Activated CD4-positive, alpha-beta T cell treated with anti-CD3 and anti-CD28 coated beads for 48 hours (primary cell): ENCODE measurements at regions not wholly inside any gene's neighbourhood (a gene's known extent, or its start where the extent isn't known, plus 50 kb on each side); places are given as distances from the start of the nearest gene placed in this dataset.

Source experiments
- DNase-seq: peaks from one replicate; pipeline ENCODE4 v3.0.0-alpha.2; 2020

DNA sequence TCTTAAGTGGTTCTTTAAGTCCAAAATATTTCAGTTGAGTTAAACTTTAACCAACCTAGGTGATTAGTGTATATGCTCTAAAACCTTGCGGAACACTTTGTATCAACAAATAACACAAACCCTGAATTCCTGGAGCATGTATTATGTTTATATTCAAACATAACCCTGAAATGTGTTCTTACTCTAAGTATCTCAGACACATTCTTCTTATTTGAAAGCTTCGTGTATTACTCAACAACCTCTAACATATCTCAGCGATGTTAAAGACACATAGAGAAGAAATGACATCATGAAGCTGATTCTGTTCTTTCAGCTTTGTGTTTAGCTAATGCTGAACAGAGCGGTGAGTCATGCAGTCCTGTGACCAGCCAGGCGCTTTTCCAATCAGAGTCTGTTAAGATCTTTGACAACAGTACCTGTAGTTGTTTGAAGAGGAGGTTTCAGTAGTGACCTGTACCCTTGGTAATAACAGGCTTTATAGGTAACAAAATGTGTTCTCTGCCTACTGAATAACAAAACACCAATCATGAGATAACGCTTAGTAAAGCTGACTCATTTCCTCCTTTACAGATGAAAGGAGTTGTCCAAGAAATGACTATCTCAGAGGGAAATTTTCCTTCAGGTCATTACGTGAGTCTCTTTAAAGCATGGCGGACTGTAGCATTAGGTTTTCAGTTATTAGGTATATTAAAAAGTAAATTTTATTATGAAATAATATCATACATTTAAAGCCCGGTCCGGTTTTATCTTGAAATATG lies 67.3 kb upstream of the KLF6 start:
- peak; percentile 77 for DNase-seq

DNA sequence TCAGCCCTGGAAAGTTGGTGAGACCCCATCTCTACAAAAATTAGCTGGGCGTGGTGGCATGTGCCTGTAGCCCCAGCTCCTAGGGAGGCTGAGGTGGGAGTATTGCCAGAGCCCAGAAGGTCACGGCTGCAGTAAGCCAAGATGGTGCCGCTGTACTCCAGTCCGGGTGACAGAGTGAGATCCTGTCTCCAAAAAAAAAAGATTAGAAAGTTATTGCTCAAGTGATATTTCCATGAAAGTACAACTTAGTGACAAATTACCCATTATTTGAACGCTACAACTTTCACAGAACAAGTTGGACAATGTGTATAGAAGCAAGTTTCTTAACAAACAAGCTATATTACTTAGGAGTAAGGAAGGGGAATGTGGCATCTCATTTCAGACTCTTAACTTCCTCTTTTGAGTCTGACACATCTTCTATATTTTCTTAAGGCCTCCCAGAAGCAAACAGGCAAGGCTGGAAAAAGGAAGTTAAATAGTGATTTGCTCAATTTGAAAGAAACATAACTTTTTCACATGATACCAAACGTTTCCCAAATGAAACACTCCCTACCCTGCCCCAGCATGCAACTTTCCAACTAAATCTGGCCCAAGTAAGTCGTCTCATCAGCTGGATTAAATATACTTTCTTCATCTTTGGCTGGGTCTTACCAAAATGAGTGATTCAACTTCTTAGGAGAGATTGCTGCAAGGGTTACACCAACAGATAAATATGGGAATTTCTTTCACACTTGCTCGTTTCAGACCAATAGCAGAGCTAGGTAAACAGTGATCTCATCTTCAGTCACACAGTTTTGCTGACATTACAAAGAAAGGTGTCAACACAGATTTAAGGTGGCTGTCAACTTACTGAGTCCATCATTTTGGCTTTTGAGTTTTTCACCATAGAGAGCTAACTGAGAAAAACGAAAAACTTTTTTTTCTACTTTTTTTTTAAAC lies 66.3 kb upstream of the KLF6 start:
- no peak for DNase-seq

DNA sequence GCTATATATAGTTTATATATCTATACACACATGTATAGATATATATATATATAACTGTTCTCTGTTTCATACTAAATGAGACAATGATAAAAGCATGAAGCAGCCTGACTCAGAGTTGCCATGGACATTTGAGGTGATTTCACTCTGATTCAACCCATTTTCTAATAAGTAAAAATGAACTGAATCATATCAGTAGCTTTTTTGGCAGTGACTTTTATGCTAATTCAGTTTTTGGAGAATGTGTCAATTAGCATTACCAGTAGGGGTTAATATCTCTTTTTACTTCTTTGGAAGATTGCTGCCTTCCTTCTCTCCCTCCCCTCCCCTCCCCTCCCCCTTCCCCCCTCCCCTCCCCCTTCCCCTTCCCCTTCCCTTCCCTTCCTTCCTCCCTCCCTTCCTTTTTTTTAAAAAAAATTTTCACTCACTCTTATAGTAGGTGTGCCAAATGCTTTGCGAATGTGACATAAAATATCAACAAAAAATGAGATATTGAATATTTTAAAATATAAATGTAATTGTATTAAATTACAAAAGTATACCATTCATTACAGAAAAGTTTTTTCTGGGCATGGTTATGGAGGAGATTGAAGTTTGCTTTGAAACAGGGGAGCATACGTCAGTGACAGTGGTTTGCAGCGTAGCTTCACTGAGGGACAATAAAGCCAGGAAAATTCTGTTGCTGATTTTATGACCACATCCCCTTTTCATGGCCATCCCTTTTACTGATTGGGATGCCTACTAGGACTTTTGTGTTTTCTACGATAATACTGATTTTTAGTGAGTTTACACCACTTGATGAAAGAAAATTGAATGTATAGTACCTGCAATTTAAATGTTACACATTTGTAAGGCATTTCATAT lies 64.0 kb upstream of the KLF6 start:
- peak; percentile 68 for DNase-seq

DNA sequence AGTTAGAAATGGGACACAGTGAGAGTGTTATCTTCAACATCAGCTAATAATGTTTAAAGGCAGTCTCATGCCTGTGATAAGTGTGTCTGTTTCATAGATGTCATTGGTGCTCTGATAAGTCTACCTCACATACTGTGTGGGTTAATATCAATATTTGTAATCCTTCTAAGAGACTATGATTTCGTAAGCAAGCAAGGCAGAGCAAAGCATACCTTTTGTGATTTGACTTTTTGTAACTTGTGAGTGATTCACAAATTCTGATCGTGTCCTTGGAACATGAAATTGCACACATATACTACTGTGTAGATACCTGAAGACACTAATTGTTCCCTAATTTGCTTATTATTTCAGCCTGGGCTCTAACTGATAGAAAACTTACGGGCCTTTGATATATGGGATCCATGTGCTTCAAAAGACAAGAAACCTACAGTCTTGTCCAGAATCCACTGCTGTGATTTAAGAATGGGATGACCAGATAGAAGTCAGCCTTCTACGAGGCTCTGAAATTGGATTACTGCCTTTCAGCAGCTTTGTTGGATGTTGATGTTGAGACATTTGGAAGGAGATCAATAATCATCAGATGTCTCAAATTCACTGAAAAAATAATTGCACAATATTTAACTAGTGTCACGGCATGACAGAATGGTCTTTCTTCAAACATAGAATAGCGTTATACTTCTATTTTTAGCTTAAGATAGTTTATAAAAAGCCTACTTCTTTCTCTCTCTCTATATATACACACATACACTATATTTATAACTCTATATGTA lies 63.2 kb upstream of the KLF6 start:
- no peak for DNase-seq

DNA sequence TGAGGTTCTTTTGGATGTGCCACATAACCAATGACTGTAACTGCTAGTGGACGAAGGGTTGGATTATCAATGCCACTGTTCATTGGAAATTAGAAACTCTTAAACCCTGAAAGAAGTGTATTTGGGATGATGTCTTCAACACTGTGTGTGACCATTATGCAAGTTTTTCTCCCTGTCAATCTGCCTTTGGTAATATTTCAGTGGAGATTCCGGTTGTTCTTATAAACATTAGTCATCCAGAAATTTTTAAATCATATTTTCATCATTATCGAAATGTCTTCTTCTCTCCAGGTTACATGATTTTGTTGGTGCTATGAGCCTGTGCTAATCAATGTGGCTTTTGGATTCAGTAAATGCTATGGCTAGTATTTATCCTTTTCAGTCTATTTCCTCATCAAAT lies 61.7 kb upstream of the KLF6 start:
- no peak for DNase-seq

DNA sequence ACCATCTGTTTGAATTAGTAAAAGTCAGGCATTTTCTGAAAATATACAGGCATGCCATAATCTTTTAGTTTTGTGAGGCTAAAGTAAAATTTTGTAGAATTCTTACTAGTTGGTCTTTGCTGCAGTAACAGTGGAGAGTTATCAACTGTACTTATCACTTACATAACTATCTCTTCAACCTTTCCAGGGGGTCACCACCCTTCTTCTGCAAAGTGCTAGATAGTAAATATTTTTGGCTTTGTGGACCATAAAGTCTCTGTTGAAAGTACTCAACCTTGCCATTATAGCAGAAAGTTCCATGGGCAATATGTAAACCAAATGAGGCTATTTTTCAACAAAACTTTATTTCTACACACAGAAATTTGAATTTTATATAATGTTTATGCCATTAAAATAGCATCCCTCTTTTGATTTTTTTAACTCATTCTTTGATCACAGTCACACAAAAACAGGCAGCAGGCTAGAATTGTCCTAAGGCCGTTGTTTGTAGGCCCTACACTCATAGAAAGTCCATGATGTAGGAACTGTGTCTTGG lies 59.5 kb upstream of the KLF6 start:
- no peak for DNase-seq

DNA sequence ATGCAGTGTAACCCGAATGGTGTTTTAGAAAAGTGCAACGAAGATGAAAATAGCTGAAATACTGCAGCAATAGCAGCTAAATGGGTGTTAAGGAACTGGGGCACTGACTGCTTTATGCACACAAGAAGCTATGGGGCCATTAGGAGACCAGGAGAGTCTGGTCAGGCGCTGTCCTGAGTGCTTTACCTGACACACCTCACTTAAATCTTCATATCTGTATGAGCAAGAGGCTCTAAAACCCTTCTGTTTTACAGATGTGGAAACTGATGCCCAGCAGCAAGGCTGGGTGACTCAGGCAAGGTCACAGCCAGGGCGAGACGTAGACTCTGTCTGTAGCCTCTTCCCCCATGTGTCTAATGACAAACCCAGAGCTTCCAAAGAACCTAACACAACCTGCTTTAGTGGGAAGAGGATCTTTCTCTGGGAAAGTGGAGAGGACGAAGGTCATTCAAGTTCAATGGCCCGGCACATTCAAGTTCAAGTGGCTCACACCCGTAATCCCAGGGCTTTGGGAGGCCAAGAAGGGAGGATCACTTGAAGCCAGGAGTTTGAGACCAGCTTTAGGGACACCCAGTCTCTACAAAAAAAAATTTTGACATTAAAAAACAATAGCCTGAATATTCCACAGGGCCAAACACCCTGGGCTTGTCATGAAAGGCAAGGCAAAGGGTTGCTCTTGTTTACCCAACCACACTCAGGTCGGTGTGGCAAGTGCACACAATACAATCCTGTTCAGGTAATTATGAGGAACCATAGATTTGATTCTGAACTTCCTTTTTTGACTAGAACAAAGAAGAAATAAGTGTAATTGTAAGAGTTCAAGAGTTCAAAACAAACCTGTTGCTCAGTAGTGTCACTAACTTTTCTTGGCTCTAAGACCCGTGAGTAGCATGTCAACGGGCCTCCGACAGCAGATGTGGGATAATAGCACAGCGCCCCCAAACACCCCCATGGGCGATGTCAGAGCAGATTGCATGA lies 53.7 kb upstream of the KLF6 start:
- no peak for DNase-seq

DNA sequence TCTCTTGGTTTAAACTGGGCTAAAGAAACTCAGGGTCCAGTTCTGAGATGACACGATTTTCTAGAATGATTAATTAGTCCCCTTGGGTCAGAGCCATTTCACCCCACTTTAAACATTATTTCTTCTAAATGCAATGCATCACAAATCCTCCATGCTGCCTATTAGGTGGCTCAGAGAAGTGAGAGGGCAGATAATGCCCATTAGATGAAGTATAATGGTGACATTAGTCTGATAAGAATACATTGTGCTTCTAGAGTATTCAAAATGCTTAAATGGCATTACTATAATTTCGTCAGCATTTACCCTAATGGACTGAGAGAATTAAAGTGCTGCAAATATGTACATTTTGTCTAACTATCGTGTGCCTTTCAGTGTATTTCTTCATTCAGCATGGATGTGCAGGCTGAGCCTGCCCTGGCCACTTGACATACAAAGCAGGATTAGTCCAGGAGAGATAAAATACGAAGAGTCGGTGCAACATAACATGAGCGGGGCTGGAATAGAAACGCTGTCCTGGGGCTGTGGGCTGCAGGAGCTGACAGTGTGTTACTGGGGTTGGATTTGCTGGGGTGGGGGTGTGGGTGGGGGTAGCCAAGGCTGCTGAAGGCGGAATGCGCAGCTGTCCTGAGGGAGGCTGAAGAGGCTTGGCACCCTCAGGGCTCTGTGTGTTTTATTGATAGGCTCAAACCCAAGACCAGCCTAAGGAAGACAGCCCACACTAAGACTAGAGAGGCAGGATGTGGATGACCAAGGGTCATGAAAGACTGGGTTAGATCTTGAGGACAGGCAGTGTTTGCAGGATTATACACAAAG lies 52.8 kb upstream of the KLF6 start:
- no peak for DNase-seq

DNA sequence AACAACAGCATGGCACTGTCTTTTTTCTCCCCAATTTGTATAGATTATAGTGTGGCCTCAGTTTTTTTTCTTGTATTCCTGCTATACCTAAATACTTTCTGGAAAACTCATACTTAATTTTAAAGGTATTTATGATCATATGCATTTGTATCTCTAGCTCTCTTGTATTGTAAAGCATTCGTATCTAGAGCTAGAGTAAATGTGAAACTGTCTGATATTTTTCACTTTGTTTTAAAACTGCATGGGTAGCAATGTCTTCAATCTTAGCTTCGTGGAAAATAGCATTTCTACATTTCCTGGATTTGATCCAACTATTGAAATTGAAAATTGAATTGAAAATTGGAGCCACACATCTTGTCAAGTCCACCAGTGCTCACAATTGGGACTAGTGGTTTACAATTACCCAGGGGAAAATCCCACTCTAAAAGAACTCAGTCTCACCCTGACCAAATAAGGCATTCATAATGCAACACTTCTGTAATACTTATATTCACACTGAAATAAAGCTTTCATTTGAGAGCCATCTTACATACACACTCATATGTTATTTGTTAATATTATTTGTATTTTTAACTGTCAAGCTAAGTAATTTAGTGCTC lies 51.3 kb upstream of the KLF6 start:
- no peak for DNase-seq

DNA sequence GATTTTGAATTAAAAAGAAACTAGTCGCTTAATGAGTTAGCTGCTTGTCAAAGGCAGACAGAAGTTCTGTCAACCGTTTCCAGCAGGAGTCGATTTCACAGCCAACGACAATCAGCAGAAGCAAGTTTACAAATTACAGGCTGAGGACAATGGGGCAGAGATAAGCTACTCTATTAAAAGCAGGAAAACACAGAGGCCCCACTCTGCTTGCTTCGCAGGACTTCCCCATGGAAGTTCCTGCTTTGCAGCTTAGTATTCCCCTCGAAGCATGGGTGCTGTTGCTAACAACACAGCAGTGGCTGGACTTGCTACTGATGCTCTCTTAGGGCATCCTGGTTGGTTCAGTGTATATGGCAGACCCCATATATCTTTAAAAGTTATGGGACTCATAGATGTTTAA lies 50.8 kb upstream of the KLF6 start:
- DNase-seq: no peak

DNA sequence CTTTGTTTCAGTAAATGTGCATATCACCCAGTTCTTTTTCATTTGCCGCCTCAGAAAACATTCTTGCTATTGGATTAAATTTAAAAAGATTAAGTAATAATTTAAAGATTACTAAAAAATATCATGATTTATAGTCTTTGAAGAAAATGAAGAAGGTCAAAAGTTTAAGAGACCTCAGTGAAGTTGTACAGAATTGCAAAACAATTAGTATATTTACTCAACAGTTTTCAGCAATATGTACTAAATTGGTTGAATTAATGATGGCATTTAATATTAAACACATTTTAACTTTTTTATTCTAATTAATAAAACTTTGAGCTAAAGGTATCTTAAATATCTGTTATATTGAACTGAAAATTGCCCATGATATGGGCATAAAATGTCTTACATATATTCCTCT lies 49.9 kb upstream of the KLF6 start:
- no peak for DNase-seq
